ENCODE measurements at regions not wholly inside any gene's neighbourhood (a gene's known extent, or its start where the extent isn't known, plus 50 kb on each side); places are given as distances from the start of the nearest gene placed in this dataset.
"Not testable (repeated sequence)": the region's sequence is repeated elsewhere in the genome, so short reads cannot be mapped to it uniquely, and the experiment has no call there.

GRCh38 chr10:131823601-131824099 lies 77.2 kb upstream of the PPP2R2D start:
- not testable (repeated sequence) for DNase-seq

GRCh38 chr10:131824371-131825149 lies 76.2 kb upstream of the PPP2R2D start:
- no peak for DNase-seq

GRCh38 chr10:131825150-131825848 lies 75.5 kb upstream of the PPP2R2D start:
- no peak for DNase-seq

GRCh38 chr10:131825960-131826650 lies 74.7 kb upstream of the PPP2R2D start:
- DNase-seq, result no peak

- no peak for DNase-seq
Observed at GRCh38 chr10:131829156-131829930, 71.5 kb upstream of the PPP2R2D start.

- DNase-seq, result no peak
Observed at GRCh38 chr10:131830446-131831130, 70.2 kb upstream of the PPP2R2D start.

GRCh38 chr10:131831561-131831960 lies 69.2 kb upstream of the PPP2R2D start:
- no peak for DNase-seq

- no peak for DNase-seq
Observed at GRCh38 chr10:131832056-131832685, 68.6 kb upstream of the PPP2R2D start.

- DNase-seq, result no peak
Observed at GRCh38 chr10:131833013-131833412, 67.8 kb upstream of the PPP2R2D start.

- DNase-seq, result no peak
Observed at GRCh38 chr10:131833446-131834080, 67.2 kb upstream of the PPP2R2D start.

- no peak for DNase-seq
Observed at GRCh38 chr10:131834152-131834810, 66.5 kb upstream of the PPP2R2D start.

- no peak for DNase-seq
Observed at GRCh38 chr10:131838966-131839742, 61.7 kb upstream of the PPP2R2D start.

GRCh38 chr10:131839880-131840787 lies 60.7 kb upstream of the PPP2R2D start:
- DNase-seq, result not testable (repeated sequence)

- DNase-seq, result no peak
Observed at GRCh38 chr10:131840788-131841118, 60.1 kb upstream of the PPP2R2D start.

GRCh38 chr10:131841131-131841660 lies 59.6 kb upstream of the PPP2R2D start:
- no peak for DNase-seq

GRCh38 chr10:131841661-131842139 lies 59.1 kb upstream of the PPP2R2D start:
- no peak for DNase-seq

- DNase-seq, result no peak
Observed at GRCh38 chr10:131842351-131843088, 58.3 kb upstream of the PPP2R2D start.

Measured in stimulated activated CD8-positive, alpha-beta memory T cell treated with anti-CD3 and anti-CD28 coated beads, Interleukin-4, amount 100 ng/mL, for 48 hours (primary cell).